Colonic mucosa (tissue), 4 donors: ENCODE measurements at regions not wholly inside any gene's neighbourhood (a gene's known extent, or its start where the extent isn't known, plus 50 kb on each side); places are given as distances from the start of the nearest gene placed in this dataset.

Experiments used
- DNase-seq: peaks from one replicate; pipeline ENCODE4 v3.0.0-alpha.2; 2020
- H3K27ac ChIP-seq: fragments of 200-600 bp; one replicate; pipeline ENCODE4 v1.8.0; 2021
- H3K27me3 ChIP-seq: fragments of 200-600 bp; one replicate; pipeline ENCODE4 v1.8.0; 2021
- H3K36me3 ChIP-seq: fragments of 200-600 bp; one replicate; pipeline ENCODE4 v1.8.0; 2021
- H3K4me1 ChIP-seq: fragments of 200-600 bp; one replicate; pipeline ENCODE4 v1.8.0; 2021; ENCODE audit warnings: mild to moderate bottlenecking
- H3K4me3 ChIP-seq: fragments of 200-600 bp; one replicate; pipeline ENCODE4 v1.8.0; 2021
- H3K9ac ChIP-seq, 2 donors: one replicate each; pipeline ENCODE4 v1.7.0; 2013; ENCODE audit warnings: control low read depth in 2 of 2, low read depth in 2 of 2, low read length in 2 of 2
- H3K9me3 ChIP-seq: fragments of 200-600 bp; one replicate; pipeline ENCODE4 v1.8.0; 2021
- intact Hi-C: fragments of 100-400 bp; cut with DNase I; formaldehyde crosslinking; loops from one replicate; pipeline ENCODE4 v1.14.1; 2022
- TF ChIP-seq, protein P1 (sequence below): fragments of 200-600 bp; IDR thresholded peaks from one replicate; pipeline ENCODE4 v1.8.0; 2022; ENCODE audit warnings: antibody characterized with exemption, mild to moderate bottlenecking
- donor health status: healthy.
- donor health status: DM: no; HTN: no; CAD: no.
- donor health status: DM: no; HTN: no; CAD: no.

DNA sequence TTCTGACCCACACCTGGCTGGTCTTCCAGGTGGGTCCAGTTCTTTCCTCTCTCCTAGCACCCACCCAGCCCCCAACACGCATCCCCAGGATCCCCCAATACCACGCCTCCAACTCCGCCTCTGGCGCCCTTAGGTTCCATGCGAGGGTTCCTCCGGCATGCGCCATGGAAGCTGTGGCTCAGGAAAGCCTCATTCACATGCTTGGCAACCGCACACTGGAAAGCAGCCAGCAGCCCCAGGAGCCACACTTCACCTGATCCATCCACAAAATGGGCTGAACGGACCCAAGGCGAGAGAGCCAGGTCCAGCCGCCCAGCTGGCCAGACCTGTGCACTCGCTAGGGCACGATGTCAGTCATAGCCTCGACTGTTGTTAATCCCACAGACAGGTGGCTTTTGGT, 161.2 kb downstream of the PSMG1 start:
- Histone ChIP-seq H3K9me3 (no peaks in the 10 kb centered on the region), H3K4me1 (no peaks in the 10 kb centered on the region), H3K36me3 (no peaks in the 10 kb centered on the region), H3K9ac (no peak overlapping the region), H3K27me3 (no peaks in the 10 kb centered on the region), H3K27ac (no peak overlapping the region), H3K4me3 (no peak overlapping the region)
- intact Hi-C loops = no loop called here
- DNase-seq = no peak
- TF ChIP-seq, protein P1, sequence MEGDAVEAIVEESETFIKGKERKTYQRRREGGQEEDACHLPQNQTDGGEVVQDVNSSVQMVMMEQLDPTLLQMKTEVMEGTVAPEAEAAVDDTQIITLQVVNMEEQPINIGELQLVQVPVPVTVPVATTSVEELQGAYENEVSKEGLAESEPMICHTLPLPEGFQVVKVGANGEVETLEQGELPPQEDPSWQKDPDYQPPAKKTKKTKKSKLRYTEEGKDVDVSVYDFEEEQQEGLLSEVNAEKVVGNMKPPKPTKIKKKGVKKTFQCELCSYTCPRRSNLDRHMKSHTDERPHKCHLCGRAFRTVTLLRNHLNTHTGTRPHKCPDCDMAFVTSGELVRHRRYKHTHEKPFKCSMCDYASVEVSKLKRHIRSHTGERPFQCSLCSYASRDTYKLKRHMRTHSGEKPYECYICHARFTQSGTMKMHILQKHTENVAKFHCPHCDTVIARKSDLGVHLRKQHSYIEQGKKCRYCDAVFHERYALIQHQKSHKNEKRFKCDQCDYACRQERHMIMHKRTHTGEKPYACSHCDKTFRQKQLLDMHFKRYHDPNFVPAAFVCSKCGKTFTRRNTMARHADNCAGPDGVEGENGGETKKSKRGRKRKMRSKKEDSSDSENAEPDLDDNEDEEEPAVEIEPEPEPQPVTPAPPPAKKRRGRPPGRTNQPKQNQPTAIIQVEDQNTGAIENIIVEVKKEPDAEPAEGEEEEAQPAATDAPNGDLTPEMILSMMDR = no peak

DNA sequence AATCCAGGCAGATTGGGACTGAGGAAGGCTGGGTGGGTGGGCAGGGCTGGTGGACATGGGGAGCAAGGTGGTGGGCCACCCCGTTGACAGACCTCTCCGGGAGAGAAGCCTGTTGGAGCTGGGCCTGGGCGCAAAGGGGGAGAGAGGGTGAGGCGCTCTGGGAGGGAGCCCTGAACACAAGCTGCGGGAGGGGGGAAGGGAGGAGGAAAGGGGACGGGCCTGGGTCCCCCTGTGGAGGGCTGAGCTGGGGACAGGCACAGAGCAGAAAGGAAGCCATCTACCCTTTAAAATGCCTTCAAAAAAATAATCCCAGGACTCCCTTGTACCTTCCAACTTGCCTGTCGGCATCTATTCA, 161.8 kb downstream of the PSMG1 start:
- no peaks in the 10 kb centered on the region for H3K9me3 ChIP-seq
- H3K27me3 ChIP-seq = no peaks in the 10 kb centered on the region
- H3K36me3 ChIP-seq = no peaks in the 10 kb centered on the region
- H3K9ac ChIP-seq = no peak overlapping the region
- TF ChIP-seq, protein P1 = no peak
- no peak for DNase-seq
- no peak overlapping the region for H3K4me3 ChIP-seq
- H3K4me1 ChIP-seq = no peaks in the 10 kb centered on the region
- no peak overlapping the region for H3K27ac ChIP-seq
- intact Hi-C loops = no loop called here

DNA sequence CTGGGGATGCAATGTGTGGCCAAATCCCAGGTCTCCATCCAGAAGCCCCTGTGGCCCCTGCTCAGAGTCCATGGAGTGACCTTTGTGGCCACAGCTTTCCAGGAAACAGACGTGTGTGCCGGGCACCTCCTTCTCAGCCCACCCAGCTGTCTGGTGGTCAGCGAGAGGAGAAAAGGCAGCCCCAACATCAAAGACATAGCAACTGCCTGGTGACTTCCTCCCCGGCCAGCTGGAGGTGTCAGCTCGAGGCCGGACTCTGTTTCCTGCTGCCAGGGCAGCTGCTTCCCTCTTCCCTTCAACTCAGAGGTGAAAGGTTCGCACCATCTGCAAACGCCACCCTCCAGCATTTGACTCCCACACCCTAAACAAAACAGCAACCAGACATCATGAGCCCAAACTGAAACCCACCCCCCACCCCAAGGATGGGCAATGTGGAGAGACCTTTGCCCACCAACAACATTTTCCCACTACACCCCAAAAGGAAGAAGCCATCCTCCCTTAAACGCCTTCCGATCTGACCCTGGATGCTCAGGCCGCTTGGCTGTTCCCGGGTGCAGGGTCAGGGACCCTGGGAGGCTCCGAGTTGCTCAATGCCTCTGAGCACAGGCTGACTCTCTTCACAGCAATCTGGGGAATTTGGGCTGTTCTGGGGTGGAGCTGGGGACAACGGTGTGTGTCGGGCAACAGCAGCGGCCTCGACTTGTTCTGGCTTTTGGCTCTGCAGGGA, 162.3 kb downstream of the PSMG1 start:
- Histone ChIP-seq H3K9me3 (no peaks in the 10 kb centered on the region), H3K9ac (peak overlapping the region in 1 of 2 donors; percentile 58), H3K4me1 (no peaks in the 10 kb centered on the region), H3K4me3 (no peak overlapping the region), H3K27ac (peak overlapping the region; percentile 34), H3K36me3 (no peaks in the 10 kb centered on the region), H3K27me3 (no peaks in the 10 kb centered on the region)
- intact Hi-C loops = no loop called here
- no peak for DNase-seq
- TF ChIP-seq, protein P1 = no peak

DNA sequence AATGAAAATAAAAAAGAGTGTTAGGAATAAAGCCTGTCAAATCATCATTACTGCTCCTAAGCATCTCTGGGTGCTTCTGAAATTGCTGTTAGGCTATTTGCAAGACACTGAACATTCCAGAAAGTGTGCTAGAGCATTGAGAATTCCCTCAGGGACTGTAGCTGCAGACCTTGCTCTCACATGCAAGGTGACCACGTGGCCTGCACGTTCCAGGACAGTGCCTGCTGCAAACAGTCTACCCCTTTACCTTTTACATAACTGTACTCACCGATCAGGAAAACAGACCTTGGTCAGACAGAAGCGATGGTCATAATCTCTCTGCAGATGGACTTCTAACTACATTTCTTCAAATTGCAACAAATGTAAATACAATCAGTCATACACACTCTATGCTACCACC, 164.5 kb downstream of the PSMG1 start:
- intact Hi-C loops = no loop called here
- no peak overlapping the region for H3K27ac ChIP-seq
- no peaks in the 10 kb centered on the region for H3K36me3 ChIP-seq
- DNase-seq = no peak
- H3K4me3 ChIP-seq = no peak overlapping the region
- no peaks in the 10 kb centered on the region for H3K27me3 ChIP-seq
- H3K4me1 ChIP-seq = no peaks in the 10 kb centered on the region
- TF ChIP-seq, protein P1 = no peak
- H3K9me3 ChIP-seq = no peaks in the 10 kb centered on the region
- no peak overlapping the region for H3K9ac ChIP-seq

DNA sequence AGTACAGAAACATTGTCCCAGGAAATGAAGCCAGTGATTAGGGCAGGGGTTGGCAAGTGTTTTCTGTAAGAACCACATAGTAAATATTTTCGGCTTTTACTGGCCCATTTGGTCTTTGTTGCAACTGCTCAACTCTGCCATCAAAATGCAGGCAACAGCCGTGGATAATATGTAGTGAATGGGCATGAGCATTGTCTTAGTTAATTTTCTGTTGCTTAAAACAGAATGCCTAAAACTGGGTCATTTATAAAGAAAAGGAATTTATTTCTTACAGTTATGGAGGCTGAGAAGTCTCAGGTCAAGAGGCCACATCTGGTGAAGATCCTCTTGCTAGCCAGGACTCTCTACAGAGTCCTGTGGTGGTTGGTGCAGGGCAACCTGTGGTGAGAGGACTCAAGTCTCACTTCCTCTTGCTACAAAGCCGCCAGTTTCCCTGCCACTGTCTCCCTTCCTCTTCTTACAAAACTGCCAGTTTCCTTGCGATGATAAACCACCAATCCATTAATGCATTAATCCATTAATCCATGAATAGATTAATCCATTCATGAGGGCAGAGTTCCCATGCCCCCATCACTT, 166.4 kb downstream of the PSMG1 start:
- DNase-seq = no peak
- intact Hi-C loops = no loop called here
- no peak overlapping the region for H3K27ac ChIP-seq
- H3K27me3 ChIP-seq = no peaks in the 10 kb centered on the region
- H3K4me1 ChIP-seq = no peaks in the 10 kb centered on the region
- H3K9ac ChIP-seq = no peak overlapping the region
- no peaks in the 10 kb centered on the region for H3K9me3 ChIP-seq
- no peaks in the 10 kb centered on the region for H3K36me3 ChIP-seq
- no peak overlapping the region for H3K4me3 ChIP-seq
- TF ChIP-seq, protein P1 = no peak
